ENCODE measurements at regions not wholly inside any gene's neighbourhood (a gene's known extent, or its start where the extent isn't known, plus 50 kb on each side); places are given as distances from the start of the nearest gene placed in this dataset.
"Not testable (repeated sequence)": the region's sequence is repeated elsewhere in the genome, so short reads cannot be mapped to it uniquely, and the experiment has no call there.

- Mint-ChIP-seq H3K9me3 (peaks cover 0 to 2% of the 10 kb centered on the region in 2 donors), H3K4me3 (no peak overlapping the region), H3K27ac (no peak overlapping the region), H3K4me1 (ENCODE audit: low read depth in 2 of 2) (no peaks in the 10 kb centered on the region), H3K27me3 (peaks cover 8 to 25% of the 10 kb centered on the region in 2 donors), H3K36me3 (ENCODE audit: insufficient read depth) (no peaks in the 10 kb centered on the region)
- DNase-seq (no peak), ATAC-seq (replicated peaks) (no peak)
Observed at GRCh38 chr1:55437692-55438091, 222.5 kb upstream of the USP24 start.

- not testable (repeated sequence) for DNase-seq; H3K9me3 Mint-ChIP-seq; H3K4me1 Mint-ChIP-seq (ENCODE audit: low read depth in 2 of 2); ATAC-seq (replicated peaks); H3K4me3 Mint-ChIP-seq; H3K36me3 Mint-ChIP-seq (ENCODE audit: insufficient read depth); H3K27ac Mint-ChIP-seq
- peaks cover 55 to 79% of the 10 kb centered on the region in 2 donors for H3K27me3 Mint-ChIP-seq
Observed at GRCh38 chr1:55430720-55431119, 215.6 kb upstream of the USP24 start.

GRCh38 chr1:55430206-55430605 is 215.0 kb upstream of the USP24 start:
- H3K4me1 Mint-ChIP-seq (ENCODE audit: low read depth in 2 of 2); H3K27ac Mint-ChIP-seq; H3K4me3 Mint-ChIP-seq; ATAC-seq (replicated peaks); DNase-seq; H3K36me3 Mint-ChIP-seq (ENCODE audit: insufficient read depth); H3K9me3 Mint-ChIP-seq: not testable (repeated sequence)
- H3K27me3 Mint-ChIP-seq = peaks cover 55 to 79% of the 10 kb centered on the region in 2 donors

GRCh38 chr1:55428944-55429931 is 214.1 kb upstream of the USP24 start:
- Mint-ChIP-seq H3K27me3 (peaks cover 61 to 79% of the 10 kb centered on the region in 2 donors), H3K27ac (no peak overlapping the region), H3K4me3 (no peak overlapping the region), H3K36me3 (ENCODE audit: insufficient read depth) (no peaks in the 10 kb centered on the region), H3K4me1 (ENCODE audit: low read depth in 2 of 2) (no peaks in the 10 kb centered on the region), H3K9me3 (no peaks in the 10 kb centered on the region)
- ATAC-seq (replicated peaks) (no peak), DNase-seq (no peak)

GRCh38 chr1:55428231-55428630 is 213.1 kb upstream of the USP24 start:
- no peaks in the 10 kb centered on the region for H3K4me1 Mint-ChIP-seq (ENCODE audit: low read depth in 2 of 2)
- H3K4me3 Mint-ChIP-seq = no peak overlapping the region
- no peak for ATAC-seq (replicated peaks)
- no peaks in the 10 kb centered on the region for H3K36me3 Mint-ChIP-seq (ENCODE audit: insufficient read depth)
- no peaks in the 10 kb centered on the region for H3K9me3 Mint-ChIP-seq
- peaks cover 61 to 86% of the 10 kb centered on the region in 2 donors for H3K27me3 Mint-ChIP-seq
- no peak overlapping the region for H3K27ac Mint-ChIP-seq
- no peak for DNase-seq

GRCh38 chr1:55427606-55428005 is 212.4 kb upstream of the USP24 start:
- Mint-ChIP-seq H3K27me3 (peaks cover 59 to 86% of the 10 kb centered on the region in 2 donors), H3K4me3 (no peak overlapping the region), H3K4me1 (ENCODE audit: low read depth in 2 of 2) (no peaks in the 10 kb centered on the region), H3K27ac (no peak overlapping the region), H3K36me3 (ENCODE audit: insufficient read depth) (no peaks in the 10 kb centered on the region), H3K9me3 (no peaks in the 10 kb centered on the region)
- DNase-seq = no peak
- no peak for ATAC-seq (replicated peaks)

- Mint-ChIP-seq H3K9me3 (no peaks in the 10 kb centered on the region), H3K36me3 (ENCODE audit: insufficient read depth) (no peaks in the 10 kb centered on the region), H3K4me3 (no peak overlapping the region), H3K27ac (no peak overlapping the region), H3K27me3 (peaks cover 54 to 81% of the 10 kb centered on the region in 2 donors), H3K4me1 (ENCODE audit: low read depth in 2 of 2) (no peaks in the 10 kb centered on the region)
- DNase-seq (no peak), ATAC-seq (replicated peaks) (no peak)
Observed at GRCh38 chr1:55426619-55427018, 211.5 kb upstream of the USP24 start.

- no peak overlapping the region for H3K27ac Mint-ChIP-seq
- no peaks in the 10 kb centered on the region for H3K36me3 Mint-ChIP-seq (ENCODE audit: insufficient read depth)
- no peak overlapping the region for H3K4me3 Mint-ChIP-seq
- no peaks in the 10 kb centered on the region for H3K9me3 Mint-ChIP-seq
- no peaks in the 10 kb centered on the region for H3K4me1 Mint-ChIP-seq (ENCODE audit: low read depth in 2 of 2)
- no peak for ATAC-seq (replicated peaks)
- peaks cover 52 to 81% of the 10 kb centered on the region in 2 donors for H3K27me3 Mint-ChIP-seq
- no peak for DNase-seq
Observed at GRCh38 chr1:55426156-55426555, 211.0 kb upstream of the USP24 start.

- no peak overlapping the region for H3K4me3 Mint-ChIP-seq
- no peak overlapping the region for H3K27ac Mint-ChIP-seq
- no peaks in the 10 kb centered on the region for H3K4me1 Mint-ChIP-seq (ENCODE audit: low read depth in 2 of 2)
- no peak for DNase-seq
- no peaks in the 10 kb centered on the region for H3K9me3 Mint-ChIP-seq
- ATAC-seq (replicated peaks) = no peak
- peaks cover 53 to 82% of the 10 kb centered on the region in 2 donors for H3K27me3 Mint-ChIP-seq
- no peaks in the 10 kb centered on the region for H3K36me3 Mint-ChIP-seq (ENCODE audit: insufficient read depth)
Observed at GRCh38 chr1:55425310-55425930, 210.3 kb upstream of the USP24 start.

- no peak for ATAC-seq (replicated peaks)
- H3K27me3 Mint-ChIP-seq = peaks cover 38 to 77% of the 10 kb centered on the region in 2 donors
Observed at GRCh38 chr1:55423376-55423775, 208.2 kb upstream of the USP24 start.

GRCh38 chr1:55420929-55421716 is 206.0 kb upstream of the USP24 start:
- H3K27me3 Mint-ChIP-seq = peaks cover 31 to 80% of the 10 kb centered on the region in 2 donors
- ATAC-seq (replicated peaks) (no peak), DNase-seq (no peak)
- no peaks in the 10 kb centered on the region for H3K36me3 Mint-ChIP-seq (ENCODE audit: insufficient read depth)
- no peak overlapping the region for H3K27ac Mint-ChIP-seq
- no peaks in the 10 kb centered on the region for H3K9me3 Mint-ChIP-seq
- H3K4me3 Mint-ChIP-seq = no peak overlapping the region
- no peaks in the 10 kb centered on the region for H3K4me1 Mint-ChIP-seq (ENCODE audit: low read depth in 2 of 2)

More at GRCh38 chr1:55423376-55423775, 208.2 kb upstream of the USP24 start:
- H3K27ac Mint-ChIP-seq = no peak overlapping the region
- no peak overlapping the region for H3K4me3 Mint-ChIP-seq
- no peak for DNase-seq
- H3K9me3 Mint-ChIP-seq = no peaks in the 10 kb centered on the region
- H3K4me1 Mint-ChIP-seq (ENCODE audit: low read depth in 2 of 2) = no peaks in the 10 kb centered on the region
- no peaks in the 10 kb centered on the region for H3K36me3 Mint-ChIP-seq (ENCODE audit: insufficient read depth)

- no peak overlapping the region for H3K27ac Mint-ChIP-seq
- H3K36me3 Mint-ChIP-seq (ENCODE audit: insufficient read depth) = no peaks in the 10 kb centered on the region
- H3K9me3 Mint-ChIP-seq = no peaks in the 10 kb centered on the region
- H3K4me3 Mint-ChIP-seq = no peak overlapping the region
- no peak for DNase-seq
- H3K4me1 Mint-ChIP-seq (ENCODE audit: low read depth in 2 of 2) = no peaks in the 10 kb centered on the region
- ATAC-seq (replicated peaks) = no peak
- H3K27me3 Mint-ChIP-seq = peaks cover 41 to 80% of the 10 kb centered on the region in 2 donors
Observed at GRCh38 chr1:55420026-55420425, 204.9 kb upstream of the USP24 start.

GRCh38 chr1:55418208-55419000 is 203.2 kb upstream of the USP24 start:
- H3K27me3 Mint-ChIP-seq = peaks cover 31 to 79% of the 10 kb centered on the region in 2 donors
- no peak overlapping the region for H3K4me3 Mint-ChIP-seq
- H3K27ac Mint-ChIP-seq = no peak overlapping the region
- DNase-seq (no peak), ATAC-seq (replicated peaks) (no peak)
- H3K9me3 Mint-ChIP-seq = no peaks in the 10 kb centered on the region
- no peaks in the 10 kb centered on the region for H3K4me1 Mint-ChIP-seq (ENCODE audit: low read depth in 2 of 2)
- H3K36me3 Mint-ChIP-seq (ENCODE audit: insufficient read depth) = no peaks in the 10 kb centered on the region

Data from effector memory CD8-positive, alpha-beta T cell (primary cell).